NCI-H2107 treated with DMSO at 0.1 percent for 48 hours (cell line): ENCODE measurements at regions not wholly inside any gene's neighbourhood (a gene's known extent, or its start where the extent isn't known, plus 50 kb on each side); places are given as distances from the start of the nearest gene placed in this dataset.

Experiments
- DNase-seq: peaks from one replicate; lab custom pipeline; 2025; ENCODE audit not compliant: unreplicated experiment; lab: John Stamatoyannopoulos, UW

DNA sequence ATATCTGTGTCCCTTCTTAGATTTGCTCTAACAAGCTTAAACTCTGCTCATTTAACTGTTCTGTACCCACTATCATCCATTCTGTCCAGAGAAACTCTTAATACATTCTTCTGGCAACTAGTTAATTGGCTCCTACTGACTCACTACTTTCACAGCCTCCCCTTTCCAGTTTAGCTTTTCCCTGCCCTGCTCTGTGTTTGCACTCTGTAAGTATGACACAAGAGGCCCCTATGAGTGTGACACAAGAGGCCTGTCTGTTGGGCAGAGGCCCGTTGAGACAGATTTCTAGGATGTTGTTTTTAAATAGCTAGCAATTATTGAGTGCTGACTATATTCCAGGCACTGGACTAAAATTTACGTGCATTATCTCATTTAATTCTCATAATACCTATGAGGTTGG, 246.0 kb upstream of the DAAM1 start:
- DNase-seq = no peak

DNA sequence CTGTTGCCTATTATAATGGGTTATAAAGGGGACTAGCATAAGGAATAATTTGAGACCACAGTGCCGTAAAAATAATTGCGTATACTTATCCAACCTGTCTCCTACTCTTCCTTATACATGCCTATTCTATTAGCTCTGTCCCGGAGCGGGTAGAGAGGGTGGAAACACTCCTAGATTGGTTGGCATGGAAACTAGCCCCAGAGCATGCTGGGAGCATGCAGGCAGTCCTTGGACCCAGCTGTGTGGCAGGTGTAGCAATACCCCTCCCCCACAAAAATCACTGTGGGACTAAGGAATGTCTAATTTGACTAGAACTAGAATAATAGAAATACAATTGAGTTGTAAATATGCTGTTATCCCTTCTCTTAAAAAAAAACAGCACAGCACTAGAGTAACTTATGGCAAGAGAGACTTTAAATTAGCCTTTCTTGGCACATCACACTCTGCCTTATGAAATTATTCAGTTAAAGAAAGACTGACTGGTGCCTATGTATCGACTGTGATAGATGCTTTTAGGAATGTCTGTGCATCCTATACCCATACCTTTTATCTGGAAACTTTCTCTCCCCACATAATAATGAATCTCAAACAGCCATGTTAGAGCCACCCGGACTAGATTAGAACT, 244.0 kb upstream of the DAAM1 start:
- DNase-seq = peak; percentile 83

DNA sequence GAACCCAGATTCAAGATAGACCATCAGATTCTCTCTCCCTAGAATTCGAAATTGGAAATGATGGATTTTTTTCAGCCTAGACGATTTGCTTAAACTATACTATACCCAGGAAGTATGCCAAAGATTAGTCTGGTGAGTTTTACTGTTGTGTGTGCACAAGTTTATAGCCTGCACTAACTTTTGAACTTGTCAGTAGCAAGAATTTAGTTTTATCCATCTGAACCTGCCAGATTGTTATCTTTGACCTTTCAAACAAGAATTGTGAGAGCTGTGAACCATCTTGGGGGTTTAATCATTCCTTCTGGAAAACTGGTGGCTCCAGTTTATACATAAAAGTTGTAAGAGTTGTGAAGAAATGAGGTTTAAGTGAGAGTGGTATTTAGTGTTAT, 243.5 kb upstream of the DAAM1 start:
- DNase-seq = no peak

DNA sequence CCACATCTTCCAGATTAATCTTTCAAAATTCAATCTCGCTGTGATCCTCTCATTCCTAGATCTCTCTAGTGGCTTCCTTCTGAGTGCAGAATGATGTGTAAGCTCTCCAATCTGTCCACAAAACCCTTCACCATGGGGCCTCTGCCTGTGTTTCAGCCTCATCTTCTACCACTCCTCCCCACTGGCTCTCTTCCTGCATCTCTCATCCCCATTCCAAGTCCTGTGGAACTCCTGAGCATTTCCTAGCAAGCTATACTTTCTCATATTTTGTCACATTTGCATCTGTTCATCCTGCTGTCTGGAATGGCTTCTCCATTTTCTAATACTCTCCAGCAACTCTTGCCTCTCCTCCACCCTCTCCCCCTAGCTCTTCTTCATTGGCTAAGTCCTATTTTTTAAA, 242.0 kb upstream of the DAAM1 start:
- DNase-seq = no peak

DNA sequence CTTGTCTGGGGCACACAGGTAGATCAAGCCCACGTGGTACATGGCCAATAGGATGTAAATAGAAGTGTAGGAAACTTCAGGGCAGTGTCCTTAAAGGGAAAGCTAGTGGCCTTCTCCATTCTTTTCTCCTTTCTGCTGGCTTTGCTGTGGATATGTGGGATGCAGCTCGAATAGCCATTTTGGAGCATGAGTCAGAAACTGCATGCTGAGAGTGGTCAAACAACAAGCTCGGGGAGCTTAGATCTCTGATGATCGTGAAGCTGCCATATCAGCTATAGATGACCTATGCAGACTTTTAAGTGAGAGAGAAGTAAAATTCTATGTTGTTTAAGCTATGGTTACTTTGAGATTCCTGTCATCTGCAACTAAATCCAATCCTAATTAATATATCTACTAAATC, 241.3 kb upstream of the DAAM1 start:
- DNase-seq = no peak

DNA sequence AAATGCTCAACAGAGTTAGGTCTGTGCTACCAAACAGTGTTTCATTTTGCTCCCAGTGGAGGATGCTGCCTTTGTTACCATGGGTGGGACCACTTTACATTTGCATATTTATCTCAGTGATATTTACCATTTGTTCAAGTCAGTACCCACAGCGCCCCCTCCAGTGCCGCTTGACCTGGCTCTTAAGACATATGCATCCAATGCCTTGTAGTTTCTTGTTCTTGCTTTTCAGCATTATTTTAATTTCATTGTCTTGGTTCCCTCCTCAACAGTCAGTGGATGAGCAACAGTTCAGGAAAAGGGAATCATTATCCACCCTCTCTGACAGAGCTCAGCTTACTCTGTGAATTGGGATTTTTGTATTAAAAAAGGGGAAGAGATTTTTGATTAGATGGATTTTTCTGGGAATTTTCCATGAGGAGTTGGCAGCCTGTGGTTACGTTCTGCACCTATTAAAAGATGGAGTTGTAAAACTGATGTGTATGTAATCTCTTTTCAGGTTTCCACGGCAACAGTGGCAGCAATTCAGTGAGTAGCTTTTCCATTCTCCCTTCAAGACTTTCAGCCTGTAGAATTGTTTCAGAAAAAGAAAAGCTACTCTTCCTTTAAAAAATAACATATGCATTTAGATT, 240.5 kb upstream of the DAAM1 start:
- no peak for DNase-seq

DNA sequence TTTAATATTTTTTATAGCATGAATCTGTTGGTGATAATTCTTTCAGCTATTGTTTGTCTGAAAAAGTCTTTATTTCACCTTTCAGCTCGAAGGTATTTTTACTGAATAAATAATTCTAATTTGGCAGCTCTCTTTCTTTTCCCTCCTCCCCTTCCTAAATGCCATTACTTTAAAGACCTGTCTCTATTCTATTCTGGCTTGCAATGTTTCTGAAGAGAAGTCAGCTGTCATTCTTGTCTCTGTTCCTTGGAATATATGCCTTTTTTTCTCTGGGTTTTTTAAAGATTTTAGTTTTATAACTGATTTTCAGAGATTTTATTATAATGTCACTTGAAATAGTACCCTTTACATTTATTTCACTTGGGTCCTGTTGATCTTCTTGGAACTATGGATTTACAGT, 237.9 kb upstream of the DAAM1 start:
- no peak for DNase-seq

DNA sequence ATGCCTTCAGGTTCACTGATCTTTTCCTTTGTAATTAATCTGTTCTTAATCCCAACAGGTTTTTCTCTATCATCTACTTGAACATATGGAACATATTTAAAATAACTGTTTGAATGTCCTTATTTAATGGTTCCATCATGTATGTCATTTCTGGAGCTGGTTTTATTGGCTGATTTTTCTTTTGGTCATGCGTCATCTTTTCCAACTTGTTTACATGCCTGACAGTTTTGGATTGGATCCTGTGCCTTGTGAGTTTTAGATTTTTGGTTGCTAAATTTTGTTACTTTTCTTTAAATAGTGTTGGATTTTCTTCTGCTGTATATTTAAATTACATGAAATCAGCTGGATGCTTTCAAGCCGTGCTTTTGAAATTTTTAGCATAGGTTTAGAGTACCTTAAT, 237.3 kb upstream of the DAAM1 start:
- DNase-seq = no peak

DNA sequence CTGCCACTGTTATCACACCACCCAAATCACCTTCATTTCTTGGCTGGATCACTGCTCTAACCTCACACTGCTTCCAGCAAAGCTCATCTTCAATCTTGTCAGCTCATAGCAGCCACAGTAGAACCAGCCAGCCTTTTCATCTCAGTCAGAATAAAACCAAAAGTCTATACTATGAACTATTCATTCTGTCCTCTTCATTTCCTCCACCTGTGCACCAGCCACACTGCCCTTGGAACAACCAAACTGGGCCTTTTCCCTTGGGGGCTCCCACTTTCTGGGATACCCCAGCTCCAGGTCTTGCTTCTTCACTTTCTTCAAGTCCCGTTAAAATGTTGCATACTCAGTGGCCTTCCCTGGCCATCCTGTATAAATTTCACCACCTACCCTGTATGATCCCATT, 234.4 kb upstream of the DAAM1 start:
- DNase-seq = no peak

DNA sequence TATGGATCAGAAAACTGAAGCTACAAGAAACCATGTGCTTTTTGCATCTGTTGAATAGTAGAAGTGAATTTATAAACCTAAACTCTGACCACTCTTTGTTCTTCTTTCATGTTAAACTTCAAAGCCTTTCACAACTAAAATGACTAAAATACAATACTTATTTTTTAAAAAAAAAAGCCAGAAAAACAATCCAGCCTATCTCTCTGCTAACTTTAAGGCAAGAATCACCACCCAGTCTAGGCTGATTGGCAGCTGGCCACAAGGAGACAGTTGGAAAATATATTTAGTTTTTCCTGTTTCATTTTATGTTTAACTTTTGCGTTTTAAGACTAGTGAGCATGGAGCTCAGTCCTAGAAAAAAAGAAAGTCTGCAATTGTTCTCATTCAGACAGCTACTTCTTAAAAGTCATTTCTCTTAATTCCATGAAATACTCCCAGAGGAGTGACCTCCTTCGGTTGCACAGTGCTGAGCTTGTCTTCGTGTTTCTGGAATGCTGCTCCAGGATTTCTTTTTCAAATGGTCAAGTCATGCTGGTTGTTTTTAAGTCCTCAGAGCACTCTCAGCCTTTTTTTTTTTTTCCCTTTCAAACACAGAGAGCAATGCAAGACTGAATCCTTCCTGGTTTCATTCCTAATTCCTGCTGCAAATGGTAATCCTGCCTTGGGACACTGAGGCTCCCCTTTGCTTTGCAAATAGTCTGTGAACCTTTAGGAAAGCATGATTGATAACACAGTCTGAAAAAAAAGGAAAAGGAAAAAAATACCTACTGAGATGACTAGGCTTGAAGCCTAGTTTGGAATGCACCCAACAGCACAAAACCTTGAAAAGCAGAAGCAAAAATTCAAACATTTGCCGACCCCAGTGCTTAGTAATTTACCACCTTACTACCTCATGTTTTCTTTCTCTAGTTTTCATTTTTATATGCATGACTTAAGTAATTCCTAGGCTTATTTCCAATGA, 233.3 kb upstream of the DAAM1 start:
- DNase-seq = no peak

DNA sequence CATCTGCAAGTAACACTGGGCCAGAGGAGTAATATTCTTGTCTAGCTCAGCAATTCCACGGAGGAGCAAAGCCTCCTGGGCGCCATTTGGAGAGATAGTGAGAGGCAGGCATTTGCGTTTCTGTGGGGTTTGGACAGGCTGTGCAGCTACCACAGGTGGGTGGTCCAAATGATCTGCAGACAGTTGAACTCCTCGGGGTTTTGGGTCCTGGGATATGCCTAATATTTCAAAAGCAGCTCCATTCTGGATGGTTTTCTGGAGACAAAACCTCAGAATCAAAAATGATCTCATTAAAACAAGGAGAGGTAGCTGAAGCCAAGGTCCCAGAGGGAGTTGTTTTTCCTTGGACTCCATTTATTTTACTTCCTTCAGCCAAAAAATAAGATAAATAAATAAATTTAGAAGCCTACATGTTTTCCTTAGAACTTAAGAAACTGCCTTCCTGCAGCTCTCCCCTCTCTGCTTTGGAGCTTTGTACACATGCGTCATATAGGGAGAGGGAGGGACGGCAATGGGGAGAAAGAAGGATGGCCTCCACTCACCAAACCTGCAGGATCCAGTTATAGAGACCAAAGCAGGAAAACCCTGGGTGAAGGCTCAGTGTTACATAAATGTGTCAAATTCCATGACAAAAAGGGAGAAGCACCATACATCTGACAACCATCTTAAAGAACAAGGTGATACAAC, 227.3 kb upstream of the DAAM1 start:
- no peak for DNase-seq

DNA sequence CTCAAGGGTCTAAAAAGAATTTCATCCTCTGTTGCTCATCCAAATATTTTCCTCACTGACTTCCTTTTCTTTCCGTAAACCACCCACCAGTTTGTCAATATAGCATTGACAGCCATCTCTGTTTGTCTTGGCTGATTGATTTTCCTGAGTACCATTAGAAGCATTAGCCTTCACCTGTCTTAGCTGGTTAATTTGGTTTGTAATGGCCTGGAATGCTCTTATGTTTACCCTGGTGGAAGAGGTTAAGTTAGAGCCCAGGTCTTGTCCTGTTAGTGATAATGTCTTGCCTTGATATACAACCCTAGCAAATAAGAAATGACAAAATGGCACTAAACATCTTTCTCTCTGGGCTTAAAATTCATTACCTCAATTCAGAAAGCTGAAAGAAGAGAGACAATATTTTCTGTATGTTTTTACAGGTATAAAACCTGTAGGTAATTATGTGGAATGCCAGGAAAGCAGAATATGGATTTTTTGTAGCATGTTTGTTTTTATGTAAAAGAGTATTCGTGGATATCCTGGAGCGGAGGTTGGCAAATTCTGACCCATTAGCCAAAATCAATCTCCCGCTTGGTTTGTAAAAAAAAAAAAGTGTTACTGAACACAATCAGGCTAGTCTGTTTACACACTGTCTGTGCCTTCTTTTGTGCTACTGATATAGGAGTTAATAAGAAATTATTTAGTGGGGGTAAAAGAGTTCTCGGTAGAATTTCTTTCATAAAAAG, 224.4 kb upstream of the DAAM1 start:
- DNase-seq = no peak

DNA sequence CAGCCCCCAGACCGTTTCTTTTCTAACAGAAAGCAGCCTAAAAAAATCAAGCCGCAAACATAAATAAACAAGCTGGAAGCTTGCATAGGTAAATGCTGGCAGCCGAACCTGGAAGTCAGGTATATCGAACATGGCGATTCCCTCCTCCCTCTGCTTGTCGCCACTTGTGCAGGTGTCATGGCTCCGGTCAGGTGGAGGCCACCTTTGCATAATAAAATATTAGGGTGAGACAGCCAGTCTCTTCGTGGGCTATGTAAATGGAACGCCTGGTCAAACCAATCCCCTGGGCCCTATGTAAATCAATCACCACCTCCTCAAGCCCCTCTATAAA, 223.9 kb upstream of the DAAM1 start:
- no peak for DNase-seq

DNA sequence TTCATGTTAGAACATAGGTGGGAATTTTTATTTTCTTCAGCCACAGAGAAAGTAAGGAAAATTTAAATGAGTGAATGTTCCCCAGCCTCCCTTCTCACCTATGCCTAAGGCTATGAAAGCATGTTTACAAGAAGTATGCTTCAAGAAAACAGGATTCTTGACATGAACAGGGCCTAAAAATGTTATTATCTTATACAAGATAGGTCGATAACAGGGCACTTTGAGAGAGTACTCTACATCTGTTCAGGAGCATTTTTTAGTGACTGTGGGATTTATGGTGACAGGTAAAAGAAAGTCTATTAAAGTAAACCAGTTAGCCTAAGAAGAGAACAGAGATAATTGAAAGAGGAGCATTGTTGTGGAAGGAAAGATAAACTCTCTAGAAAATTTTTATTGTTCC, 222.9 kb upstream of the DAAM1 start:
- no peak for DNase-seq

DNA sequence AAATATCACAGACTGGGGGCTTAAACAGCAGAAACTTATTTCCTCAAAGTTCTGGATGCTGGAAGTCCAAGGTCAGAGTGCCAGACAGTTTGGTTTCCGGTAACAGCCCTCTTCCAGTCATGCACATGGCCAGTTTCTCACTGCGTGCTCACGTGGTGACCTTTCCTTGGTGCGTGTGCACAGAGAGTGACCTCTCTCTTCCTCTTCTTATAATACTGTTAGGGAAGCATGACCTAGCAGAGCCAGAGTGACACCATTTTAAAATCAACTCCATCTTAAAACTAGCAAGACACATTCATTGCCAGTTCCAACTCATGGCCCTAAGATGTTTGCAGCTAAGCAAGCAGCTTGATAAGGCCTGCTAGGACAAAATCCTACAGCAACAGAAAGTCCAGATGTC, 221.5 kb upstream of the DAAM1 start:
- no peak for DNase-seq

DNA sequence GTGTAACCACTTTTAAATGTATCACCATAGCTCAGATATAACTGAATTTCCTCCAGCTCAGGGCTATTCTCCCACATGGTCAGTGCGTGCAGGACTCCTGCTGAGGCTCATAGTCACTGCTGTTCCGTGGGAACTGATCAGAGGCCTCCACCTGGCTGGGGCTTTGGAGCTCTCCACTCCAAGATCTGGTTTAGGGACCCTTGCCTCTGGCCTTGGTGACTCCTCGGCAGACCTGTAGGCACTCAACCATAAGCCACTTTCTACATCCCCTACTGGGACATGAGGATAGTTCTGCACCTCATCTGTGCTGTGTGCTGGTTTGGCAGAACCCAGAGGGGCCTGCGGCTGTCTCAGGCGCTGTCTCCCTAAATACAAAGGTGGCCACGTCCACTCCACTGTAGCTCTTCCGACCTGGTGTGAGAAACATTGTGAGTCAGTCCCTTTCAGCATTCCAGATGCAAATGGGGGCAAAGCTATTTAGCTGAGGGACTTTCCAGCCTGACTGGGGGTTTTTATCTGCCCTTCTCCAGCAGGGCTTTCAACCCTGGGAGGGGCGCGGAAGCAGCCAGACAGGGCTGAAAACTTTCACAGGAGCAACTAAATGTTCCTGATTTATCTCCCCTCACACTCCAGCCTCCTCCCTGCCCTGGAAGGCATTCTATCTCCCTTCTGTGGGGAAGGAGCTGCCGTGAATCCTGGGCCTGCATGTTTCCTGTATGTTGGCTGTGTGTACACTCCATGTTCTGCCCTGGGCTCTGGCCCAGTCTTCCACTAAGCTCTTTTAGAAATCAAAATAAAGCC, 218.3 kb upstream of the DAAM1 start:
- DNase-seq = no peak

DNA sequence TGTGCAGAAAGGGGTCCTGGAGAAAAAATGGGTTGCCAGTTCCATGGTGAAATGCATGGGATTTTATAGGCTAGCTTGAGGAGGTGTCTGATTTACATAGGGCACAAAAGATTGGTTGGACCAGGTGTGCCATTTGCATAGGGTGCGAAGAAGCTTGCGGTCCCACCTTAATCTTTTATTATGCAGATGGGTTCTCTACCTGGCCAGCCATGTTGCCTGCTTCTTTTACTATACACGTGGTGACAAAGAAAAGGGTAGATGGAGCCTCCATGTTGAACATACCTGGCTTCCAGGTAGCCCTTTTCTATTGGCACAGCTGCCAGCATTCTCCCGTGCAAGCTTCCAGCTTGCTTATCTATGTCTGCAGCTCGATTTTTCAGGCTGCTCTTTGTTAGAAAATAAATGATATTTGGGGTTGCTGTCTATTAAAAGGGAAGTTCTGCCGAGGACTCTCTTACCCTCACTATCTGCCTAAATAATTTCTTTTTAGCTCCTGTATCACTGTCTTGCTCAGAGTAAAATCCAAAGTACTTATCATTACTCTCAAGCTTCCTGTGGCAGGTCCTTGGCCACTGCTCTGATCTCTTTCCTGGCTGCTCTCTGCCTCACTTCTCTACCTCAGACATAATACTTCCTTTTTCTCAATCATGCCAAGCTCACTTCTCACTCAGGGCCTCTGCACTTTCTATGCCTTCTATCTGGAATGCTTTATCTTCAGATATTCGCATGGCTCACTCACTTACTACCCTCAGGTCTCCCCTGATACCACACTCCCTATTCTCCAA, 216.0 kb upstream of the DAAM1 start:
- no peak for DNase-seq

DNA sequence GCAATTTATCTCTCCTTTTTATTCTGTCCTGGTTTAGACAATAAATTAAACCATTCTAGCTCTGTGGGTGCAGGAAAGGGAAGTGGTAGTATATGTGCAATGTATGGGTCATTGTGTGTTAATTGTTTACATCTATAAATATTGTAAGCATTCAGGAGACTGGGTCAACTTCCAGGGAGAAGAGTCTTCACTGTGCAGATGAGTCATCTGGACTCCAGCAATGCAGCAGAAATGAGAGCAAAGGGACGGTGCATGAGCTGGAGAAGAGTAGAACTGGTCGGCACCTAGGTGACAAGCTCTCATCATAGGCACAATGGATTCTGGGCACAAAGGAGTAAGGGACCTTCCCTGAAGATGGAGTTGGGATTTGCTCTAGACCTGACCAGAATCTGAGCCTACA, 211.1 kb upstream of the DAAM1 start:
- DNase-seq = no peak

DNA sequence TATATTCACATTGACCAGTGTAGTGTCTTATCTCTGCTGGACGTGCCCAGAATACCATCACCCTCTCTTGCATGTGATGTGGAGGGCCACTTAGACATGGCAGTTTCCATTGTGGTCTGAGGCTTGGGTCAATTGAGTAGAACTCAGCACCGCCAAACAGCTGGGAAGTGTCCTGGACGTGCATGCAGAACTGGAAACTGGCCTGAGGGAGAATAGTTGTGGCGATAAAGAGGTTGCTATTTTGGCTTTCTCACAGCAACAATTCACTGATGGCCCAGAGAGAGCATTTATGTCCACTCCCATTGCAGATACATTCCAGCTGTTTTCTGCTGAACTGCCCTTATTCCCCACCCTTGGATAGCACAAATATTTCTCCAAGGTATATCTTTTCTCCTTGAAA, 210.1 kb upstream of the DAAM1 start:
- no peak for DNase-seq

DNA sequence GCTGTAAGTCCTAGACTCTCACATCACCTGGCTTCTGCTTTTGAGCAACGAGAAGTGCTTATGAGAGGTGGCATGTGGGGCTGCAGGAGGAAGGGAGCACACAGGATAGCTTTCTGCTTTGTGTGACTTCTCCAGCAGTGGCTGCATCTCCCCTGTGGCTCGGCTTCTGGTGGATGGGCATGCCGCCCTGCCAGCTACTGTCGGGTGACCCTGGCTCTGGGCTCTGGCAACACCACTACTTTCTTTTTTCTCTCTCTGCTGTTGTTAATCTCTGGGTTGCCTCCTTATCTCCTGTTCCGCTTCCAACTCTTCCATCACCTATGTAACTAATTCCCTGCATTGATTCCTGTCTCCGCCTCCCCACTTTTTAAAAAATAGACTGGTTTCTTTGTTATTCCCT, 209.1 kb upstream of the DAAM1 start:
- no peak for DNase-seq
